HepG2 (cell line): ENCODE measurements at regions not wholly inside any gene's neighbourhood (a gene's known extent, or its start where the extent isn't known, plus 50 kb on each side); places are given as distances from the start of the nearest gene placed in this dataset.

Source experiments
- AKNA ChIP-seq: sonication (generic); formaldehyde crosslinking; IDR thresholded peaks from 2 replicates; pipeline ENCODE4 v1.4.0; 2020; ENCODE audit warnings: missing genetic modification reagents, borderline replicate concordance
- ARNTL ChIP-seq: sonication (generic); formaldehyde crosslinking; IDR thresholded peaks from 2 replicates; pipeline ENCODE4 v1.4.0; 2020; ENCODE audit warnings: mild to moderate bottlenecking, missing genetic modification reagents
- EEA1 ChIP-seq: sonication (generic); formaldehyde crosslinking; IDR thresholded peaks from 2 replicates; pipeline ENCODE4 v1.5.1; 2020; ENCODE audit warnings: mild to moderate bottlenecking, missing genetic modification reagents, borderline replicate concordance
- GRHL1 ChIP-seq: sonication (generic); formaldehyde crosslinking; conservative IDR thresholded peaks from 2 replicates; pipeline ENCODE4 v1.8.0; 2022; ENCODE audit warnings: missing genetic modification reagents
- ZNF441 ChIP-seq: sonication (generic); formaldehyde crosslinking; IDR thresholded peaks from 2 replicates; pipeline ENCODE4 v1.7.0; 2021; ENCODE audit warnings: missing genetic modification reagents, borderline replicate concordance
- ZNF713 ChIP-seq: sonication (generic); formaldehyde crosslinking; IDR thresholded peaks from 2 replicates; pipeline ENCODE4 v1.4.0; 2020; ENCODE audit warnings: mild to moderate bottlenecking, missing genetic modification reagents

GRCh38 chr2:18125303-18125702 is 246.8 kb downstream of the KCNS3 start (continued):
- TF ChIP-seq AKNA (CRISPR knock-in tag): no peak
- no peak for TF ChIP-seq EEA1 (CRISPR knock-in tag)
- no peak for TF ChIP-seq ZNF713
- TF ChIP-seq ZNF441 (CRISPR knock-in tag): no peak
- TF ChIP-seq ARNTL (CRISPR knock-in tag): no peak
- TF ChIP-seq GRHL1 (CRISPR knock-in tag): no peak
- TF ChIP-seq, all 625 proteins: peak for 0
